OCI-LY7 (cell line): ENCODE measurements at regions not wholly inside any gene's neighbourhood (a gene's known extent, or its start where the extent isn't known, plus 50 kb on each side); places are given as distances from the start of the nearest gene placed in this dataset.

Experiments used
- EZH2phosphoT487 ChIP-seq: fragments of 200-600 bp; sonication (generic); IDR thresholded peaks from 2 replicates; pipeline ENCODE4 v1.6.1; 2018; ENCODE audit warnings: low read depth, borderline replicate concordance, mild to moderate bottlenecking, mixed run types, antibody characterized with exemption, low read length, moderate library complexity, mixed read lengths
- TF ChIP-seq, protein P1 (sequence below): fragments of 200-600 bp; sonication (generic); conservative IDR thresholded peaks from 2 replicates; pipeline ENCODE4 v1.5.1; 2014; ENCODE audit warnings: mild to moderate bottlenecking, antibody characterized with exemption, low read length, moderate library complexity, mixed read lengths

GRCh38 chr6:144340541-144341371 lies 55.6 kb downstream of the UTRN start:
- TF ChIP-seq, protein P1, sequence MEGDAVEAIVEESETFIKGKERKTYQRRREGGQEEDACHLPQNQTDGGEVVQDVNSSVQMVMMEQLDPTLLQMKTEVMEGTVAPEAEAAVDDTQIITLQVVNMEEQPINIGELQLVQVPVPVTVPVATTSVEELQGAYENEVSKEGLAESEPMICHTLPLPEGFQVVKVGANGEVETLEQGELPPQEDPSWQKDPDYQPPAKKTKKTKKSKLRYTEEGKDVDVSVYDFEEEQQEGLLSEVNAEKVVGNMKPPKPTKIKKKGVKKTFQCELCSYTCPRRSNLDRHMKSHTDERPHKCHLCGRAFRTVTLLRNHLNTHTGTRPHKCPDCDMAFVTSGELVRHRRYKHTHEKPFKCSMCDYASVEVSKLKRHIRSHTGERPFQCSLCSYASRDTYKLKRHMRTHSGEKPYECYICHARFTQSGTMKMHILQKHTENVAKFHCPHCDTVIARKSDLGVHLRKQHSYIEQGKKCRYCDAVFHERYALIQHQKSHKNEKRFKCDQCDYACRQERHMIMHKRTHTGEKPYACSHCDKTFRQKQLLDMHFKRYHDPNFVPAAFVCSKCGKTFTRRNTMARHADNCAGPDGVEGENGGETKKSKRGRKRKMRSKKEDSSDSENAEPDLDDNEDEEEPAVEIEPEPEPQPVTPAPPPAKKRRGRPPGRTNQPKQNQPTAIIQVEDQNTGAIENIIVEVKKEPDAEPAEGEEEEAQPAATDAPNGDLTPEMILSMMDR, result no peak
- no peak for TF ChIP-seq EZH2phosphoT487
